ENCODE measurements at regions not wholly inside any gene's neighbourhood (a gene's known extent, or its start where the extent isn't known, plus 50 kb on each side); places are given as distances from the start of the nearest gene placed in this dataset.
"Not testable (repeated sequence)": the region's sequence is repeated elsewhere in the genome, so short reads cannot be mapped to it uniquely, and the experiment has no call there.

- DNase-seq: no peak
Observed at GRCh38 chr3:39657075-39657474, 152.3 kb upstream of the MYRIP start.

- DNase-seq: no peak
Observed at GRCh38 chr3:39657775-39658174, 151.6 kb upstream of the MYRIP start.

GRCh38 chr3:39664931-39665330 lies 144.5 kb upstream of the MYRIP start:
- no peak for DNase-seq

- no peak for DNase-seq
Observed at GRCh38 chr3:39665441-39665840, 144.0 kb upstream of the MYRIP start.

- DNase-seq: no peak
Observed at GRCh38 chr3:39668420-39668819, 141.0 kb upstream of the MYRIP start.

GRCh38 chr3:39671116-39671515 lies 138.3 kb upstream of the MYRIP start:
- DNase-seq: no peak

GRCh38 chr3:39671600-39671999 lies 137.8 kb upstream of the MYRIP start:
- no peak for DNase-seq

GRCh38 chr3:39705351-39705900 lies 104.0 kb upstream of the MYRIP start:
- DNase-seq: no peak

- DNase-seq: no peak
Observed at GRCh38 chr3:39707314-39707909, 102.0 kb upstream of the MYRIP start.

- no peak for DNase-seq
Observed at GRCh38 chr3:39712413-39713048, 96.9 kb upstream of the MYRIP start.

GRCh38 chr3:39713341-39713740 lies 96.1 kb upstream of the MYRIP start:
- DNase-seq: not testable (repeated sequence)

- DNase-seq: no peak
Observed at GRCh38 chr3:39716849-39717248, 92.6 kb upstream of the MYRIP start.

GRCh38 chr3:39718674-39719595 lies 90.5 kb upstream of the MYRIP start:
- no peak for DNase-seq

GRCh38 chr3:39721076-39721475 lies 88.3 kb upstream of the MYRIP start:
- no peak for DNase-seq

- no peak for DNase-seq
Observed at GRCh38 chr3:39724233-39724846, 85.1 kb upstream of the MYRIP start.

GRCh38 chr3:39725321-39725720 lies 84.1 kb upstream of the MYRIP start:
- DNase-seq: no peak

- DNase-seq: no peak
Observed at GRCh38 chr3:39727415-39727814, 82.0 kb upstream of the MYRIP start.

GRCh38 chr3:39733804-39734203 lies 75.6 kb upstream of the MYRIP start:
- no peak for DNase-seq

GRCh38 chr3:39739658-39740057 lies 69.8 kb upstream of the MYRIP start:
- DNase-seq: not testable (repeated sequence)

GRCh38 chr3:39744746-39745145 lies 64.7 kb upstream of the MYRIP start:
- DNase-seq: no peak

- DNase-seq: no peak
Observed at GRCh38 chr3:39748002-39748401, 61.4 kb upstream of the MYRIP start.

- no peak for DNase-seq
Observed at GRCh38 chr3:39748763-39749162, 60.6 kb upstream of the MYRIP start.

GRCh38 chr3:39750712-39751111 lies 58.7 kb upstream of the MYRIP start:
- no peak for DNase-seq
